ENCODE measurements at regions not wholly inside any gene's neighbourhood (a gene's known extent, or its start where the extent isn't known, plus 50 kb on each side); places are given as distances from the start of the nearest gene placed in this dataset.

DNA sequence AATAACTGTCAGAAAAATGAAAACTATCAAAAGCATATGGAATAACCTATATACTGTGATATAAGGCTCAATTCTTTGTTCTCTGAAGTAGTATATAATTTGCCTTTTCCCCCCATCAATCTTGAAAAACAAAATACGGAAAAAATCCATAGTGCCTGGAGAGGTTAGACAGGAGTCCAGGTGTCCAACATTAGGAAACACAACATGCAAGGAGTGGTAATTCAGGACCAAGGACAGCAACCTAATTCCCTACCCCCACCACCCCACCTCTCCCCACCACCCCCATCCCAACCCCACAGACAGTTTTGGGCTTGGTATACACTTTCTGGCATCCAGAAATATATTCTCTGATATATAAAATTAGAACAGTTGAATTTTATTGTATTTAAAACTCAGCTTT, 55.1 kb upstream of the SLC25A26 start:
- H3K36me3 Mint-ChIP-seq (ENCODE audit: low read depth): no peaks in the 10 kb centered on the region
- H3K27ac Mint-ChIP-seq: no peak overlapping the region
- DNase-seq: no peak
- H3K4me3 Mint-ChIP-seq: no peak overlapping the region
- peaks cover 2% of the 10 kb centered on the region for H3K9me3 Mint-ChIP-seq
- H3K27me3 Mint-ChIP-seq: no peaks in the 10 kb centered on the region
- intact Hi-C loops (cut with micrococcal nuclease): no loop called here
- H3K4me1 Mint-ChIP-seq: no peaks in the 10 kb centered on the region

DNA sequence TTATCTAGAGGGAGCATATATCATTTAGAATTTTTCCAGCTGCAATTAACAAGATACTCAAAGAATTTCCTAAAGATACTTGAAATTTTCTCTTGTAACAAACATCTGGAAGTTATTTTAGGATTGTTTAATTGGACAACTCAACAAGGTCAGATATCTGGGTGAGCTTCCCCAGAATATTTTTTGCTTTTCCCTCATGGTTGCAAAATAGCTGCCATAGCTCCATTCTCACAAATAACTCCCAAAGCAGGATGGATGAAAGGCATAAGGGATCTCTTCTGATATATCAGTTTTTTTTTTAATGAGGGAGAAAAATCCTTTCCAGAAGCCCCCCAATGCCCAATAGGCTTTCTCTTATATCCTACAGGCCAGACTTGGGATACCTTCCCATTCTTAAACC, 56.6 kb upstream of the SLC25A26 start:
- Mint-ChIP-seq H3K9me3 (peaks cover 2% of the 10 kb centered on the region), H3K4me1 (no peaks in the 10 kb centered on the region), H3K27me3 (no peaks in the 10 kb centered on the region), H3K27ac (no peak overlapping the region), H3K4me3 (no peak overlapping the region), H3K36me3 (ENCODE audit: low read depth) (no peaks in the 10 kb centered on the region)
- intact Hi-C loops (cut with micrococcal nuclease): no loop called here
- DNase-seq: no peak

DNA sequence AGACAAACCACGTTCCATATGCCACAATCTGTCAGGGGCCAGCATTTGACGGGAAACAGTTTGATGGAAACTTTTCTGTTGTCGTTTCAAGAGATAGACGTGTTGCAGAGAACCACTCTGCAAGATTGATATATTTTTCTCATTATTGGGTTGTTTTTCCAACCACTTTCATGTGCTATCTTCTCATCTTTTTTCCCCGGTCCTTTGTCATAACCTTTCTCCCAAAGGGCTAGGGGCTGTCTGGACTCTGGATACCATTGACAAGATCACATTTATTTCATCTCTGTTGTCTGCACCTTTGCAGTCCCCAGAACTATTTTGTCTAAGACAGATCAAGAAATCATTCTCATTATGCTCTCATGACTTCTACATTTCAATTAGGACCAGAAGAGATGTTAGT, 57.6 kb upstream of the SLC25A26 start:
- Mint-ChIP-seq H3K36me3 (ENCODE audit: low read depth) (no peaks in the 10 kb centered on the region), H3K9me3 (peaks cover 2% of the 10 kb centered on the region), H3K4me1 (no peaks in the 10 kb centered on the region), H3K27ac (no peak overlapping the region), H3K27me3 (no peaks in the 10 kb centered on the region), H3K4me3 (no peak overlapping the region)
- DNase-seq: no peak
- intact Hi-C loops (cut with micrococcal nuclease): no loop called here

DNA sequence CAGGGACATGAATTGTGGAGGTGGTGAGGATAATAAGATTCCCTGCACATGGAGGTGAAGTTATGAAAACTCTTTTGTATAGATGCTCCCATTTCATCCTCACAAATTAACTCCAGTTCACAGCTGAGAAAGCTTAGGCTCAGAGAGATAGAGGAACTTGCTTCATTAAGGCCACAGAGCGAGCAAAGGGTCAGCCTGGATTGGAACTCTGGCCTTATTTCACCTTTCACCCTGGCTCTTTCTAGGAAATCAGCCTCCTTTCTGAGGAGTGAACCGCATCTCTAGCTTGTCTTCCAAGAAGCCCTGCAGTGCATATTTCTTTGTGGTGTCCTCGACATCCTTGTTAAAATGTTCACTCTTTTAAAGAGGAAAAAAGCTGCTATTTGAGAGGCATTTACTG, 58.0 kb upstream of the SLC25A26 start:
- no peak overlapping the region for H3K27ac Mint-ChIP-seq
- H3K4me3 Mint-ChIP-seq: no peak overlapping the region
- H3K9me3 Mint-ChIP-seq: peaks cover 2% of the 10 kb centered on the region
- no peaks in the 10 kb centered on the region for H3K4me1 Mint-ChIP-seq
- no peaks in the 10 kb centered on the region for H3K36me3 Mint-ChIP-seq (ENCODE audit: low read depth)
- intact Hi-C loops (cut with micrococcal nuclease): no loop called here
- H3K27me3 Mint-ChIP-seq: no peaks in the 10 kb centered on the region
- no peak for DNase-seq

DNA sequence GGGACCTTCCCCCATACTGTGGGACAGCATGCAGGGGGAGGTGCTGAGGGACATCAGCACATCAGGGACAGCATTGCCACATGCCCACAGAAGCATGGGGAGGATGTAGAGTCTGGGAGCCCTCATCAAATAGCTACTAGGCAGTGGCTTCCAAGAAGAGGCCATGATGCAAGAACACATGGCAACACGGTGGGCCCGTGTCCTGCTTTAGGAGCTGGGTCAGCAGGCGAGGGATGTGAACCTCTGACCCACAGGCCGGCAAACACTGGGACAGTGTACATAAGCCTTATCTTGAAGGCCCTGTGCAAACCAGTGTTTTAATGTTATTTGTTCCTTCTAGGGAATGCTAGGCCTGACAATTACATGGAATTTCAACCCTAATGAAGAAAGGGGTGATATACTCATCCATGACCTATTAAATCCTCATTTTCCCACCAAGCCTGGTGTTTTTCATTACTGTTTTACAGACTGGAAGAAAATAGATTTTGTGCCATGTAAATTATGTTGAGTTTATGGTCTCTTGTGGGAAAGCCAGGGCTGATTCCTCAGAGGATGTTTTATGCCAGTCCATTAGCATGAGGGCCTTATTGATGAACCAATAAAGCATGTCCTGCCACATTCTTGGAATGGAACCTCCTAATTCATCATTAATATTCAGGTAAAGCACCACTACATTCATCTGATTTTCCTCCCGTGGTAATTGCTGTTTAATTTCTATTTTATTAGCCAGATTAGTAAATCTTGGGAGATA, 61.7 kb upstream of the SLC25A26 start:
- no peaks in the 10 kb centered on the region for H3K36me3 Mint-ChIP-seq (ENCODE audit: low read depth)
- no peaks in the 10 kb centered on the region for H3K4me1 Mint-ChIP-seq
- intact Hi-C loops (cut with micrococcal nuclease): no loop called here
- no peak for DNase-seq
- H3K27me3 Mint-ChIP-seq: no peaks in the 10 kb centered on the region
- H3K27ac Mint-ChIP-seq: no peak overlapping the region
- H3K9me3 Mint-ChIP-seq: peaks cover 2% of the 10 kb centered on the region
- H3K4me3 Mint-ChIP-seq: no peak overlapping the region

DNA sequence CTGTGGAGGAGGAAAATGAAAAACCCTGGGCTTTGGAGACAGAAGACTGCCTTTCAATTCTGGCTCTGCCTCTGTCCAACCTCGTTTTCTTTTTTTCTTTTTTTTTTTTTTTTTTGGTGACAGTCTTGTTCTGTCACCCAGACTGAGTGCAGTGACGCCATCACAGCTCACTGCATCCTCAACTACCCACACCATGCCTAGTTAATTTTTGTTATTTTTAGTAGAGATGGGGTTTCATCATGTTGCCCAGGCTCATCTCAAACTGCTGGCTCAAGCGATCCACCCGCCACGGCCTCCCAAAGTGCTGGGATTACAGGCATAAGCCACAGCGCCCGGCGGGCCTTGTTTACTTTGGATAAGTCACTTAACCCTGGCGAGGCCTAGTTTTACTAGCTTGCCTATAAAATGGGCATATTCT, 66.3 kb upstream of the SLC25A26 start:
- DNase-seq: no peak
- Mint-ChIP-seq H3K4me1 (no peaks in the 10 kb centered on the region), H3K36me3 (ENCODE audit: low read depth) (no peaks in the 10 kb centered on the region), H3K27ac (no peak overlapping the region), H3K9me3 (no peaks in the 10 kb centered on the region), H3K4me3 (no peak overlapping the region), H3K27me3 (no peaks in the 10 kb centered on the region)
- intact Hi-C loops (cut with micrococcal nuclease): no loop called here

DNA sequence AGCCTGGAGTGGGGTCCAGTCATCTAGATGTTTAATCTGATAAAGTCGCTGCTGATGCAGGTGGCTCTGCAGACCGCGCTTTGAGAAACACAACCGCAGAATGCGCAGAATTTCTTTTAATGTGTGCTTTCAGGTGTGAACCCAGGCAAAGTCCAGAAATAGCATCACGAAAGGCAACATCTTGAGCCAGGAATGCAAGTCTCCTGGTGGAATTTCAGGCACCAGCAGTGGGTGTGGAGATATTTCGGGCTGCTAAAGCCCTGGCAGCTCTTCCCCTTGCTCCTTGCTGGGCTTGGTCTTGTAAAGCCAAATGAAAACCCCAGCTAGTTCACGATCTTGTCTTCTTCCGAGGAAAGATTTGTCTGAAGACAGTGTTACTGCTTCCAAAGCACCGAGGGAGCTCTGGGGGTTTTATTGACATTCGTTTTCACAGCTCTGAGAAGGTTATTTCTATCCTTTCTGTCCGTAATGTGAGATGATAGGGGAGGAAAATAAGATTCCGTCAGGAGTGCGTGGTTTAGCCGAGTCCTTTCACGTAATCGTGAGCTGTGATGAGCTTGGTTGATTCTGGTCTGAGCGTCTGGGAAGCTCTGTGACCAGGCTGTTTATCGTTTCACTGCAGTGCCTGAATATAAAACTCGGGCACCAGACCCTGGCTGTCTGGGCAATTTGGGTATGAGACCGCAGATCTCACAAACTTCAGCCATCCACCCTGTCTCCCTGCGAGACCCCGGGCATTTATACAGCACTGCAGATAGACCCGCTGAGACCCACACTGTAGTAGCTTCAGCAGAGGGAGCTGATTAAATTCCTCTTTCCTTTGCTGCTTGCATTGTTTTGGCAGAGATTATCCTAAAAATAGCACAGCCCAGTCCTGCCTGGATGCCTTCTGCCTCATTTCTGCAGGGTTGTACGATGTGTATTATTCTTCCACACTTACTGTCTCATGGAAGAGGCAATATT, 67.0 kb upstream of the SLC25A26 start:
- Mint-ChIP-seq H3K9me3 (no peaks in the 10 kb centered on the region), H3K27ac (no peak overlapping the region), H3K27me3 (no peaks in the 10 kb centered on the region), H3K36me3 (ENCODE audit: low read depth) (no peaks in the 10 kb centered on the region), H3K4me1 (no peaks in the 10 kb centered on the region), H3K4me3 (no peak overlapping the region)
- intact Hi-C loops (cut with micrococcal nuclease): no loop called here
- no peak for DNase-seq

DNA sequence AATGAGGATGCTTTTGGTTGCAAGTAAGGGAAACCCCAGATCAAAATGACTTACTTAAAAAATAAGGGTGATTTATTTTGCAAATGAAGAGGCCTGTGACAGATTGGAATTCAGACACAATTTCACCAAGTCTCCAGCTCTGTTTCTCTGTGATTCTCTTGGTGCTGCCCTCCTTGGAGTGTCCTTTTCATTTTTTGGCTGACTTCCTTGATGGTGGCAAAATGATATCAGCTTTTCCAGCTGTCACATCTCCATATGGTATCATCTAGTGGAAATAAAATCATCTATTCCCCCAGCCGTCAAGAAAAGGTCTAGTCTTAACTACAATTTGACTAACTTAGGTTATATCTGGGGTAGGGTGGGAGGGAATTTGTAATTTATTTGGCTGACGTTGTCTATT, 68.5 kb upstream of the SLC25A26 start:
- Mint-ChIP-seq H3K4me1 (no peaks in the 10 kb centered on the region), H3K36me3 (ENCODE audit: low read depth) (no peaks in the 10 kb centered on the region), H3K9me3 (no peaks in the 10 kb centered on the region), H3K27ac (no peak overlapping the region), H3K27me3 (no peaks in the 10 kb centered on the region), H3K4me3 (no peak overlapping the region)
- intact Hi-C loops (cut with micrococcal nuclease): no loop called here
- DNase-seq: no peak

DNA sequence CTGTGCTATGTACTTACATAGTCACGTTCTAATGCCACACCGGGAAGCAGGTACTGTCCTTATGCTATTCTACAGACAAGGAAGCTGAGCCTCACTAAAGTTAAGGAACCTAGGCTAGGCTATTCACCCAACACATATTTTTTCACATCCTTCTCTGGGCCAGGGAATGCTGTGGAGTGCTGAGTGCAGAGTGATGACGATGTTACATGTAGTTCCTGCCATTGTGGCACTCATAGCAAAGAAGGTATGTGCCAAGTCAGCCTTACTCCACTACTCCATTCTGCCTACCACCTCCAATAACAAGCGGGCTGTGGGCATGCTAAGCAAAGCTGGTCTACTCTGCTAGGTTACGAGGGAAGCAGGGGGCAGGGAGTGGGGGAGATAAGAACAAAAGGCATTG, 69.8 kb upstream of the SLC25A26 start:
- H3K4me3 Mint-ChIP-seq: no peak overlapping the region
- no peaks in the 10 kb centered on the region for H3K27me3 Mint-ChIP-seq
- intact Hi-C loops (cut with micrococcal nuclease): no loop called here
- H3K4me1 Mint-ChIP-seq: no peaks in the 10 kb centered on the region
- no peaks in the 10 kb centered on the region for H3K36me3 Mint-ChIP-seq (ENCODE audit: low read depth)
- no peaks in the 10 kb centered on the region for H3K9me3 Mint-ChIP-seq
- H3K27ac Mint-ChIP-seq: no peak overlapping the region
- no peak for DNase-seq

DNA sequence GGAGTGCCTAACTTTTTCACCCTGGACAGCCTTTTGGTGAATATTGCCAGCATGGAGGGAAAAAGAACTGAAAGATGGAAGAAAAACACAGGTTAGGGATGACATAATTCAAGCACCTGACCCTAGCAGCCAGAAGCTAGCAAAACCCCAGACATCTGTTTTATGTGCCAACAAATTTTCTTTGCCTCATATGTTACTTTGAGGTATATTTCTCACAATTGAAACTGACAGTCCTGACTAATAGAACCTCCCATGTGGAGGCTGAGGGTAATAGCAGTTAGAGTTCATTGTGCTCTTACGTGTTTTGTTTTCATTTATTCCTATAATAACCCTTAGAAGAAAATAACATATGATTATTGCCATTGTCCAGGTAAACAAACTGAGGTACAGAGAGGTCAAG, 71.5 kb upstream of the SLC25A26 start:
- no peak for DNase-seq
- H3K36me3 Mint-ChIP-seq (ENCODE audit: low read depth): no peaks in the 10 kb centered on the region
- no peak overlapping the region for H3K27ac Mint-ChIP-seq
- H3K4me3 Mint-ChIP-seq: no peak overlapping the region
- no peaks in the 10 kb centered on the region for H3K9me3 Mint-ChIP-seq
- no peaks in the 10 kb centered on the region for H3K4me1 Mint-ChIP-seq
- no peaks in the 10 kb centered on the region for H3K27me3 Mint-ChIP-seq
- intact Hi-C loops (cut with micrococcal nuclease): no loop called here

DNA sequence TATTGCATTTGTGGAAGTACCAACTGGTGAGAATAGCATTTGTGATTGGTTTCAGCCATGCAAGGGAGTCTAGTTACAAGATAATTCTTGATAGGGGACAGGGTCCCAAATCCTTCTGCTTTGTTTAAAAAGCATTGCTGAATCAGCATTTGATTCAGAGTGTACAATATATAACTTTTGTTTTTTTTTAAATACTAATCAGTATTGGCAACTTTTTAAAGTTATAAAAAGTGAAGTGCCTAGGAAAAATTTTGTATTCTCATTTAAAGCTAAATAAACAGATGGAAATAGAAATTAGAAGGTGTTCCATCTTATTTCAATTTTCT, 75.4 kb upstream of the SLC25A26 start:
- Mint-ChIP-seq H3K4me1 (no peaks in the 10 kb centered on the region), H3K36me3 (ENCODE audit: low read depth) (no peaks in the 10 kb centered on the region), H3K4me3 (no peak overlapping the region), H3K9me3 (no peaks in the 10 kb centered on the region), H3K27ac (no peak overlapping the region), H3K27me3 (no peaks in the 10 kb centered on the region)
- intact Hi-C loops (cut with micrococcal nuclease): no loop called here
- DNase-seq: no peak

DNA sequence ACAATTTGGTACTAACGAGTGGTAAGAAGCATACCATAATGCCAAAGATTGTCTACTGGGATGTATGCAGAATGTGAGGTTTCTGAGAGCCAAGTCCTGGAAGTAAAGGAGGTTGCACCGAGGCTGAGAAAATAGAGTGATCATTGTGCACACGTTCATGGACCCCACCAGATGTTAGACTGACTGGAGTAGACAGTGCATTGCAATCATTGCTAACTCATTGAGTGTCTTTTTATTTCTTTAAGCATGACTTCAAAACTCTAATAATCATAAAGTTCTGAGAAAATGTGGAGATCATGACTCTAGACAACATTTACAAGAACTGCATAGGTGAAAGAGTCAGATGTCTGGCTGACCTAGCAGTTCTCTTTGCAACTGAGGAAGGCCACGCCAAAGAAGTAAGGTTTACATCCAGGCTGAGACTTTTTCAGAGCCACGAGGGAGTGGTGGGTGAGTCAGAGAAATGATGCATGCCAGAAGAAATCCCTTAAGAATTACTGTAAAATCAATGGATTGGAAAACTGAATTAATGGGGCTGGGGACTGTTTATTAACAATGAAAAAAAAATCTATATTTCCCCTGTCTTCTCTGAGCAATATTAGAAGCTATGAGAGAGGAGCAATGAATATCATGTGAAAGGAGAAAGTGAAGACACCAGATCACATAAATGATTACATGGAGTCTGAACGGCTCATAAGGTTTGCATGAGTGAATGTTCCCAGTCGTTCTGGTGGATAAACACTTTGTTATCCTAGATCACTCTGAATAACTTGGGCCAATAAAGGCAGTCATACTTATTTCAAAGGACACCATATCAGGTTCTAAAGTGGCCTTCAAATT, 76.0 kb upstream of the SLC25A26 start:
- H3K27ac Mint-ChIP-seq: no peak overlapping the region
- no peaks in the 10 kb centered on the region for H3K36me3 Mint-ChIP-seq (ENCODE audit: low read depth)
- DNase-seq: no peak
- no peaks in the 10 kb centered on the region for H3K27me3 Mint-ChIP-seq
- no peaks in the 10 kb centered on the region for H3K9me3 Mint-ChIP-seq
- no peaks in the 10 kb centered on the region for H3K4me1 Mint-ChIP-seq
- no peak overlapping the region for H3K4me3 Mint-ChIP-seq
- intact Hi-C loops (cut with micrococcal nuclease): no loop called here

DNA sequence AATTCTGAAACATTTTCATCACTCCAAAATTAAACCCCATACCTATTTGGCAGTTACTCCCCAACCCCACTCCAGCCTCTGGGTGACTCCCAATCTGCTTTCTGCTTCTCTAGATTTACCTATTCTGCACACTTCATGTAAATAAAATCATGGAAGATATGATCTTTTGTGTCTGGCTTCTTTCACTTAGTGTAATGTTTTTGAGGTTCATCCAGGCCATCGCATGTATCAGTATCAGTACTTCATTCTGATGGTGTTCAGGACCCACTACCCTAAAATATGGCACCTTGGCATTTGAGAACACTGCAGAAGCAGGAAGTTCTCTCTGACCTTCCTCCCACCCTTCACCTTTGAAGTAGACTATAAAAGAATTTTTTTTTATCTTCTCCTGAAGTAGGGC, 78.7 kb upstream of the SLC25A26 start:
- H3K4me1 Mint-ChIP-seq: no peaks in the 10 kb centered on the region
- no peaks in the 10 kb centered on the region for H3K36me3 Mint-ChIP-seq (ENCODE audit: low read depth)
- no peak for DNase-seq
- intact Hi-C loops (cut with micrococcal nuclease): no loop called here
- no peak overlapping the region for H3K4me3 Mint-ChIP-seq
- H3K27ac Mint-ChIP-seq: no peak overlapping the region
- no peaks in the 10 kb centered on the region for H3K27me3 Mint-ChIP-seq
- H3K9me3 Mint-ChIP-seq: no peaks in the 10 kb centered on the region

All from activated CD4-positive, alpha-beta T cell treated with anti-CD3 and anti-CD28 coated beads, Interleukin-2, amount 10 ng/mL, durations not matched to agents 24 days and 14 days (primary cell).